ENCODE measurements at regions not wholly inside any gene's neighbourhood (a gene's known extent, or its start where the extent isn't known, plus 50 kb on each side); places are given as distances from the start of the nearest gene placed in this dataset.
A peak's percentile ranks its signal among the peaks of the same experiment; 100 is the strongest.

- no peak overlapping the region for H3K4me3 Mint-ChIP-seq
- CTCF ChIA-PET, result no interaction called here
- H3K4me1 Mint-ChIP-seq (ENCODE audit: low read depth), result no peaks in the 10 kb centered on the region
- no peaks in the 10 kb centered on the region for H3K36me3 Mint-ChIP-seq (ENCODE audit: low read depth)
- intact Hi-C loops (cut with micrococcal nuclease), result loop anchor here (5.0 kb wide), 1 partner anchor 1291 kb away; the partner anchor contains the start of gene FAT4
- DNase-seq, result no peak
- peaks cover 4% of the 10 kb centered on the region for H3K9me3 Mint-ChIP-seq
- no peak overlapping the region for H3K27ac Mint-ChIP-seq
- H3K27me3 Mint-ChIP-seq (ENCODE audit: low read depth), result no peaks in the 10 kb centered on the region
These were observed 1029.5 kb upstream of the INTU start for GRCh38 chr4:126603210-126603609.

DNA sequence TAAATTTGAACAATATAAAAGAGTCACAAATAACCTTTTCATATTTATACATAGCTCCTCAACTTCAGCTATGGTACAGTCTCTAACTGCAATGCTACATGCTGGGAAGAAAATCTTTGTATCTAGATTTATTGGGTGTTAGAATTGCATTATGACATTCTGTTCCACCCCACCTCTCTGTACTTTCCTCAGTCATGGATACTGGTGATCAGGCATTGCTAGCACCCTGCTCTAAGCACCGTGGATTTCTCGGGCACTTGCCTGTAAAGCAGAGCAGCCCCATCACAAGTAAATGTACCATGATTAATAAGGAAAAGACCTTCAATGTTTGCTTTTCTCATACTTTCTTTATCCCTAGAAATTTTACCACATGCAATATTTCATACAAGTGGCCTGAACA is 1028.9 kb upstream of the INTU start:
- no peaks in the 10 kb centered on the region for H3K36me3 Mint-ChIP-seq (ENCODE audit: low read depth)
- H3K27ac Mint-ChIP-seq, result no peak overlapping the region
- no peak overlapping the region for H3K4me3 Mint-ChIP-seq
- intact Hi-C loops (cut with micrococcal nuclease), result loop anchor here (5.0 kb wide), 1 partner anchor 1292 kb away; the partner anchor contains the start of gene FAT4
- CTCF ChIA-PET, result no interaction called here
- H3K4me1 Mint-ChIP-seq (ENCODE audit: low read depth), result no peaks in the 10 kb centered on the region
- peaks cover 4% of the 10 kb centered on the region for H3K9me3 Mint-ChIP-seq
- no peaks in the 10 kb centered on the region for H3K27me3 Mint-ChIP-seq (ENCODE audit: low read depth)
- no peak for DNase-seq

DNA sequence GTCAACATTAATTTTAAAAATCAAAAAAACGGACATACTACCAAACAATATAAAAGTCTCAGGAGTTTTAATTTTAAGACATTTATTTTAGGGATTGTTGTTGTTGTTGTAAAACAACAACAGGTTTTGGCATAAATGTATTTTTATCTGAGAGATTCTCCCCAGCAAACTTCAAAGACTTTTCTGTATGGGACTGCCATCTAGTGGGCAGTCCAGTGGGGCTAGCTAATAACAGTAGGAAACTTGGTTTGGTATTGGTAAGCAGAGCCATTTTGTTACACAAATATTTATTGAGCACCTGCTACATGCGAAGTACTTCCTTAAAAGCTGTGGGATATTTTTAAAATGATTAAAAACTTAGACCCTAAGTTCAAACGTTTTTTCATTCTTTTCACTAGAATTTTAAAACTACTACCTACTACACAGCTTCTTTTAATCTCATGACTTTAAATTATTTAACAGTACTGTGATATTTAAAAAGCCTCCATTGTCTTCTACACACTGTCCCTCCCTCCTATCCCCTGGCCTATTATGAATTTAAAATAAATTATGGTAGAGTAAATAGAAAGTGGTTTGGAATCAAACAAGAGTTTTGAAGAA is 1028.4 kb upstream of the INTU start:
- CTCF ChIA-PET, result no interaction called here
- H3K36me3 Mint-ChIP-seq (ENCODE audit: low read depth), result no peaks in the 10 kb centered on the region
- intact Hi-C loops (cut with micrococcal nuclease), result loop anchor here (5.0 kb wide), 1 partner anchor 1292 kb away; the partner anchor contains the start of gene FAT4

DNA sequence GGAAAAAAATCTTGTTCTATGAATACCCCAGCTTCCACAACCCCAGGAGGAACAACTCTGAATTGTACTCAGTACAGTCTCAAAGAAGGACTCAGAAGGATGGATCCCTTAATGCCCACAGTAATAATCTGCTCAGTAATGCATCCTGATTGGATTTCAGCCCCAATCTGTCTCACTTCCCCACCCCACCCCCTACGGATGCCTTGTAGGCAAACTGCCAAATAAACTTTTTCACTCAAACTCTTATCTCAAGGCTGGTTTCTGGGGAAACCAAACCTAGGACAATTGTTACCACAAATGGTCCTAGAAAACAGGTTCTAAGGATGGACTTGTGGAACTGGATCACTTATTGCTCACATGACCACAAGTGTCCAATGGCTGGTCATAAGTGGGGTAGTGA is 1021.8 kb upstream of the INTU start:
- Mint-ChIP-seq H3K4me3 (no peak overlapping the region), H3K4me1 (ENCODE audit: low read depth) (no peaks in the 10 kb centered on the region), H3K36me3 (ENCODE audit: low read depth) (no peaks in the 10 kb centered on the region), H3K27me3 (ENCODE audit: low read depth) (no peaks in the 10 kb centered on the region), H3K27ac (no peak overlapping the region), H3K9me3 (peaks cover 4% of the 10 kb centered on the region)
- CTCF ChIA-PET, result no interaction called here
- no peak for DNase-seq
- intact Hi-C loops (cut with micrococcal nuclease), result no loop called here

More for the DNA sequence above, 1028.4 kb upstream of the INTU start:
- Mint-ChIP-seq H3K4me3 (no peak overlapping the region), H3K27ac (no peak overlapping the region), H3K27me3 (ENCODE audit: low read depth) (no peaks in the 10 kb centered on the region), H3K9me3 (peaks cover 4% of the 10 kb centered on the region), H3K4me1 (ENCODE audit: low read depth) (no peaks in the 10 kb centered on the region)
- DNase-seq, result peak; percentile 5

- CTCF ChIA-PET, result no interaction called here
- no peak overlapping the region for H3K27ac Mint-ChIP-seq
- no peaks in the 10 kb centered on the region for H3K27me3 Mint-ChIP-seq (ENCODE audit: low read depth)
- no peak overlapping the region for H3K4me3 Mint-ChIP-seq
- H3K4me1 Mint-ChIP-seq (ENCODE audit: low read depth), result no peaks in the 10 kb centered on the region
- no peaks in the 10 kb centered on the region for H3K36me3 Mint-ChIP-seq (ENCODE audit: low read depth)
- DNase-seq, result no peak
- peaks cover 7% of the 10 kb centered on the region for H3K9me3 Mint-ChIP-seq
- intact Hi-C loops (cut with micrococcal nuclease), result no loop called here
These were observed 1020.9 kb upstream of the INTU start for GRCh38 chr4:126611900-126612299.

DNA sequence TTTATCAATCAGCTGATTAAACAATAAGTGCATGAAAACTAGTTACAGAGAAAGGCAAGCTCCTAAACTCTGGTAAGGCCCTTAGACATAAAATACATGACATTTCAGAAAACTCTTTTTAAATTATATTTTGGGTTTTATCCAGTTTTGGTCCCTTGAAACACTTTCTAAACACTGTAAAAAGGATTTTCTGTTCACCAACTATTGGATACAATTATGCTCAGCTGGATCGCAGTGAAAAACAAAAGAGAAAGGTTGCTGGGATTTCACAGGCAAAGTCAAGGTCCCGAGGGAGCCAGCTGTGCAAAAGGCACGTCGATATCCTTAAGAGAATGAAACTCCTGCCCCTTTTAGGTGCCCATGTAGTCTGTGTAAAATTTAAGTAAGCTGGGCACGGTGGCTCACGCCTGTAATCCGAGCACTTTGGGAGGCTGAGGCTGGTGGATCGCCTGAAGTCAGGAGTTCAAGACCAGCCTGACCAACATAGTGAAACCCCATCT is 1018.4 kb upstream of the INTU start:
- H3K4me3 Mint-ChIP-seq, result no peak overlapping the region
- H3K9me3 Mint-ChIP-seq, result peaks cover 7% of the 10 kb centered on the region
- CTCF ChIA-PET, result no interaction called here

GRCh38 chr4:126616795-126617194 is 1016.0 kb upstream of the INTU start:
- intact Hi-C loops (cut with micrococcal nuclease), result no loop called here
- DNase-seq, result no peak
- Mint-ChIP-seq H3K36me3 (ENCODE audit: low read depth) (no peaks in the 10 kb centered on the region), H3K27me3 (ENCODE audit: low read depth) (no peaks in the 10 kb centered on the region), H3K9me3 (peaks cover 8% of the 10 kb centered on the region), H3K27ac (no peak overlapping the region), H3K4me1 (ENCODE audit: low read depth) (no peaks in the 10 kb centered on the region), H3K4me3 (no peak overlapping the region)
- CTCF ChIA-PET, result no interaction called here

More for the DNA sequence above, 1018.4 kb upstream of the INTU start:
- no peak for DNase-seq
- intact Hi-C loops (cut with micrococcal nuclease), result no loop called here
- H3K4me1 Mint-ChIP-seq (ENCODE audit: low read depth), result no peaks in the 10 kb centered on the region
- H3K36me3 Mint-ChIP-seq (ENCODE audit: low read depth), result no peaks in the 10 kb centered on the region
- no peak overlapping the region for H3K27ac Mint-ChIP-seq
- no peaks in the 10 kb centered on the region for H3K27me3 Mint-ChIP-seq (ENCODE audit: low read depth)

GRCh38 chr4:126627255-126627654 is 1005.5 kb upstream of the INTU start:
- Mint-ChIP-seq H3K9me3 (peaks cover 1% of the 10 kb centered on the region), H3K4me3 (no peak overlapping the region), H3K27me3 (ENCODE audit: low read depth) (no peaks in the 10 kb centered on the region), H3K27ac (no peak overlapping the region), H3K4me1 (ENCODE audit: low read depth) (no peaks in the 10 kb centered on the region), H3K36me3 (ENCODE audit: low read depth) (no peaks in the 10 kb centered on the region)
- CTCF ChIA-PET, result no interaction called here
- DNase-seq, result no peak
- intact Hi-C loops (cut with micrococcal nuclease), result no loop called here

GRCh38 chr4:126628933-126629332 is 1003.8 kb upstream of the INTU start:
- no peaks in the 10 kb centered on the region for H3K27me3 Mint-ChIP-seq (ENCODE audit: low read depth)
- intact Hi-C loops (cut with micrococcal nuclease), result no loop called here
- no peak overlapping the region for H3K4me3 Mint-ChIP-seq
- no peak for DNase-seq
- peaks cover 1% of the 10 kb centered on the region for H3K9me3 Mint-ChIP-seq
- no peak overlapping the region for H3K27ac Mint-ChIP-seq
- H3K4me1 Mint-ChIP-seq (ENCODE audit: low read depth), result no peaks in the 10 kb centered on the region
- CTCF ChIA-PET, result no interaction called here
- no peaks in the 10 kb centered on the region for H3K36me3 Mint-ChIP-seq (ENCODE audit: low read depth)

DNA sequence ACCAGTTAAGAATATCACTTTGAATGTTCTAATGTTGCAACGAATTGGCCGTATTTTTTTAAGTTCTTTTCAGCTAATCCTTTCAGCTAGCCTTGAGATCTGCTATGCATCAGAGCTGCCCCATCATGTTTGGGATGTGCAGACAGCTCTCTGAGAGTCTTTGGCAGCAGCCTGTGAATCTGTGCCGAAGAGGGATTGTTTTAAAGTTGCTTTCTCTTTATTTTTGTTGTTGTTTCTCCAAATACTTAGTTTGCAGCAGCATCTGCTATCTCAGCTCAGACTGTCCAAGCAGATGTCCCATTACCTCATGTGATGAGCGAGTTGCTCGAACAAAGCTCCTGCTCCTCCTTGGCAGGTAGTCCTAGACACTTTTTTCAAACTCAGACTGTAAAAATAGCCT is 1002.5 kb upstream of the INTU start:
- Mint-ChIP-seq H3K4me3 (no peak overlapping the region), H3K4me1 (ENCODE audit: low read depth) (no peaks in the 10 kb centered on the region), H3K27ac (no peak overlapping the region), H3K27me3 (ENCODE audit: low read depth) (no peaks in the 10 kb centered on the region), H3K36me3 (ENCODE audit: low read depth) (no peaks in the 10 kb centered on the region), H3K9me3 (peaks cover 1% of the 10 kb centered on the region)
- DNase-seq, result no peak
- CTCF ChIA-PET, result no interaction called here
- intact Hi-C loops (cut with micrococcal nuclease), result no loop called here

- no peak for DNase-seq
- intact Hi-C loops (cut with micrococcal nuclease), result no loop called here
- Mint-ChIP-seq H3K27me3 (ENCODE audit: low read depth) (no peaks in the 10 kb centered on the region), H3K36me3 (ENCODE audit: low read depth) (no peaks in the 10 kb centered on the region), H3K9me3 (peaks cover 3% of the 10 kb centered on the region), H3K4me1 (ENCODE audit: low read depth) (no peaks in the 10 kb centered on the region), H3K27ac (no peak overlapping the region), H3K4me3 (no peak overlapping the region)
- CTCF ChIA-PET, result no interaction called here
These were observed 999.5 kb upstream of the INTU start for GRCh38 chr4:126633306-126633705.

- Mint-ChIP-seq H3K9me3 (peaks cover 4% of the 10 kb centered on the region), H3K27ac (no peak overlapping the region), H3K36me3 (ENCODE audit: low read depth) (no peaks in the 10 kb centered on the region), H3K4me1 (ENCODE audit: low read depth) (no peaks in the 10 kb centered on the region), H3K4me3 (no peak overlapping the region), H3K27me3 (ENCODE audit: low read depth) (no peaks in the 10 kb centered on the region)
- CTCF ChIA-PET, result no interaction called here
- intact Hi-C loops (cut with micrococcal nuclease), result no loop called here
- no peak for DNase-seq
These were observed 995.1 kb upstream of the INTU start for GRCh38 chr4:126637706-126638105.

DNA sequence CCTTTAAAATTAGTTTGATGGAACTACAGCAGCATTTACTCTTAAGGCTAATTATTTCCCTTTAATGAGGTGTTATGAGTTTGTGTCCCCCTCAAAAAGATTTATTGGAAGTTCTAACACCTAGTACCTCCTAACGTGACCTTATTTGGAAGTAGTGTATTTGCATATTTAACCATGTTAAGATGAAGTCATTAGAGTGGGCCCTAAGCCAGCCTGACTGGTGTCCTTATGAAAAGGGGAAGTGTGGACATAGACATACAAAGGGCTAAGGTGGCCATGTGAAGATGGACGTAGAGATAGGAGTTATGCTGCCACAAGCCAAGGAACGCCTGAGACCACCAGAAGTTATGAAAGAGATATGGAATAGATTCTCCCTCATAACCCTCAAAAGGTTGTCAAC is 985.4 kb upstream of the INTU start:
- H3K27ac Mint-ChIP-seq, result no peak overlapping the region
- CTCF ChIA-PET, result no interaction called here
- H3K4me3 Mint-ChIP-seq, result no peak overlapping the region
- no peak for DNase-seq
- intact Hi-C loops (cut with micrococcal nuclease), result no loop called here
- no peaks in the 10 kb centered on the region for H3K36me3 Mint-ChIP-seq (ENCODE audit: low read depth)
- H3K27me3 Mint-ChIP-seq (ENCODE audit: low read depth), result no peaks in the 10 kb centered on the region
- no peaks in the 10 kb centered on the region for H3K4me1 Mint-ChIP-seq (ENCODE audit: low read depth)
- H3K9me3 Mint-ChIP-seq, result peaks cover 3% of the 10 kb centered on the region
